Suprapubic skin (tissue), 3 donors: ENCODE measurements at regions not wholly inside any gene's neighbourhood (a gene's known extent, or its start where the extent isn't known, plus 50 kb on each side); places are given as distances from the start of the nearest gene placed in this dataset.

ENCODE experiments used
- CTCF ChIP-seq, 2 donors: fragments of 200-600 bp in 1 of 2; fragments of 450-650 bp in 1 of 2; sonication (generic) in 1 of 2; IDR thresholded peaks; one replicate each; pipeline ENCODE4 v1.5.1; 2016 to 2019; ENCODE audit warnings: antibody characterized with exemption in 2 of 2, mild to moderate bottlenecking in 1 of 2, moderate library complexity in 1 of 2
- POLR2A ChIP-seq, 2 donors: fragments of 450-650 bp; IDR thresholded peaks; one replicate each; pipeline ENCODE4 v1.6.1; 2017; ENCODE audit warnings: antibody characterized with exemption in 2 of 2, mild to moderate bottlenecking in 2 of 2, moderate library complexity in 2 of 2

GRCh38 chr14:48957486-48957885 lies 628.7 kb downstream of the RPS29 start:
- TF ChIP-seq CTCF (IDR thresholded peaks at IDR 0.05) (no peak), POLR2A (IDR thresholded peaks at IDR 0.05) (no peak)
